Peyer's patch (tissue), 4 donors: ENCODE measurements at regions not wholly inside any gene's neighbourhood (a gene's known extent, or its start where the extent isn't known, plus 50 kb on each side); places are given as distances from the start of the nearest gene placed in this dataset.

Source experiments
- DNase-seq, 3 donors: peaks; one replicate each; pipeline ENCODE4 v3.0.0-alpha.2; 2017 to 2019
- H3K27ac ChIP-seq, 4 donors: fragments of 200-600 bp; sonication (generic); one replicate each; pipeline ENCODE4 v1.5.1; 2016 to 2019
- H3K27me3 ChIP-seq, 2 donors: fragments of 200-600 bp; sonication (generic); one replicate each; pipeline ENCODE4 v1.5.1; 2019
- H3K36me3 ChIP-seq, 3 donors: fragments of 200-600 bp; sonication (generic); one replicate each; pipeline ENCODE4 v1.5.1; 2016 to 2019
- H3K4me1 ChIP-seq, 4 donors: fragments of 200-600 bp; sonication (generic); one replicate each; pipeline ENCODE4 v1.5.1; 2016 to 2019
- H3K4me3 ChIP-seq, 4 donors: fragments of 200-600 bp; sonication (generic); 1 replicate in 3 of 4; 2 replicates in 1 of 4; pipeline ENCODE4 v1.5.1; 2016 to 2019; ENCODE audit warnings: mild to moderate bottlenecking in 1 of 4
- H3K9me3 ChIP-seq, 4 donors: fragments of 200-600 bp; sonication (generic); one replicate each; pipeline ENCODE4 v1.5.1; 2016 to 2019; ENCODE audit warnings: mild to moderate bottlenecking in 1 of 4
- POLR2A ChIP-seq, 2 donors: fragments of 450-650 bp; IDR thresholded peaks; one replicate each; pipeline ENCODE4 v1.5.1; 2017; ENCODE audit warnings: antibody characterized with exemption in 2 of 2, mild to moderate bottlenecking in 2 of 2, moderate library complexity in 2 of 2
- TF ChIP-seq, protein P1 (sequence below), 6 experiments: fragments of 450-650 bp in 4 of 6; fragments of 200-600 bp in 2 of 6; sonication (generic) in 1 of 6; IDR thresholded peaks; one replicate each; pipeline ENCODE4 v1.5.1; 2017 to 2019; ENCODE audit warnings: antibody characterized with exemption in 6 of 6, mild to moderate bottlenecking in 3 of 6, moderate library complexity in 1 of 6

DNA sequence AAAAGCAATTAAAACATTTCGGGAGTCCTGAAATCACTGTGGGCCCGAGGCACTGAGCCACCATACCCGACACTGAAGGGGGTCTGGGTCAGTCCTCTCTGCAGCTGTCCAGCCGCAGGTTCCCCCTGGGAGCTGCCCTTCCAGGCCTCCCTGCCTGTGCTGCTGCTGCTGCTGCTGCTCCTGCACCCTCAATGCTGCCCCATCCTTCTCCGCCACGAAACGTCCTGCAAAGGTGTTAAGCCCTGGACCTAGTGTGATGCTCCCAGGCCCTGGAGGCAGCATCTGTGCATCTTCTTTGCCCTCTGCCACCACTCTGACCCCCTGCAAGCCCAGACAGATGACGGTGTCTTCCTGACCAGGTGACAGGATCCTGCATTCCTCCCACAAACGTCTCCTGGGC lies 513.3 kb downstream of the NPHP4 start:
- H3K36me3 ChIP-seq: no peaks in the 10 kb centered on the region

DNA sequence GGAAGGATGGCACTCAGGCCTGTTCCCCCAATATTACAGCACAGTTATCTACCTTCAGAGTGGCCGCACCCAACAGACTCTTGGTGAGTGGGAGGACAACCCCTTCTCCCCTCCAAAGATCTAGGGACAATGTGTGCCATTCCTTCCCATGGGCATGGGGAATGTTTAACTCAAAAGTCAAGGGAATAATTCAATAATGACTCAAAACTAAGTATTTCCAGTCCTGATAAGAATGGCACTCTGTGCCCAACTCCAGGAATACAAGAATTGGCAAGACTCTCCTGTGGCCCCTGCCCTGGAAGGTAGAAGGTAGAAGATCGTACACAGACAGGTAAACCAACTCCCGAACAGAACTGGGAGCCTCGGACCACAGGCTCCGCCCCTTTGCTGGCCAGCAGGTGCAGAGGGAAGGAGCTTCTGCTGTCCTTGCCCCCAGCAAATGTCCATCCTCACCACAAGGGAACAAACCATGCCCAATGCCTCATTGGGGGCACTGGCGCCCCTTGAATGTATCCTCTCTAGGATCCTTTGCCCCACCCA lies 514.0 kb downstream of the NPHP4 start:
- no peak for DNase-seq
- TF ChIP-seq, protein P1, sequence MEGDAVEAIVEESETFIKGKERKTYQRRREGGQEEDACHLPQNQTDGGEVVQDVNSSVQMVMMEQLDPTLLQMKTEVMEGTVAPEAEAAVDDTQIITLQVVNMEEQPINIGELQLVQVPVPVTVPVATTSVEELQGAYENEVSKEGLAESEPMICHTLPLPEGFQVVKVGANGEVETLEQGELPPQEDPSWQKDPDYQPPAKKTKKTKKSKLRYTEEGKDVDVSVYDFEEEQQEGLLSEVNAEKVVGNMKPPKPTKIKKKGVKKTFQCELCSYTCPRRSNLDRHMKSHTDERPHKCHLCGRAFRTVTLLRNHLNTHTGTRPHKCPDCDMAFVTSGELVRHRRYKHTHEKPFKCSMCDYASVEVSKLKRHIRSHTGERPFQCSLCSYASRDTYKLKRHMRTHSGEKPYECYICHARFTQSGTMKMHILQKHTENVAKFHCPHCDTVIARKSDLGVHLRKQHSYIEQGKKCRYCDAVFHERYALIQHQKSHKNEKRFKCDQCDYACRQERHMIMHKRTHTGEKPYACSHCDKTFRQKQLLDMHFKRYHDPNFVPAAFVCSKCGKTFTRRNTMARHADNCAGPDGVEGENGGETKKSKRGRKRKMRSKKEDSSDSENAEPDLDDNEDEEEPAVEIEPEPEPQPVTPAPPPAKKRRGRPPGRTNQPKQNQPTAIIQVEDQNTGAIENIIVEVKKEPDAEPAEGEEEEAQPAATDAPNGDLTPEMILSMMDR (IDR thresholded peaks at IDR 0.05): no peak
- no peak for TF ChIP-seq POLR2A (IDR thresholded peaks at IDR 0.05)
- H3K9me3 ChIP-seq: no peaks in the 10 kb centered on the region

More for the DNA sequence above, 513.3 kb downstream of the NPHP4 start:
- no peak for DNase-seq
- H3K9me3 ChIP-seq: no peaks in the 10 kb centered on the region
- no peak overlapping the region for H3K27ac ChIP-seq
- no peaks in the 10 kb centered on the region for H3K4me1 ChIP-seq
- H3K4me3 ChIP-seq: no peak overlapping the region
- no peaks in the 10 kb centered on the region for H3K27me3 ChIP-seq
- TF ChIP-seq POLR2A (IDR thresholded peaks at IDR 0.05): no peak
- TF ChIP-seq, protein P1 (IDR thresholded peaks at IDR 0.05): no peak

DNA sequence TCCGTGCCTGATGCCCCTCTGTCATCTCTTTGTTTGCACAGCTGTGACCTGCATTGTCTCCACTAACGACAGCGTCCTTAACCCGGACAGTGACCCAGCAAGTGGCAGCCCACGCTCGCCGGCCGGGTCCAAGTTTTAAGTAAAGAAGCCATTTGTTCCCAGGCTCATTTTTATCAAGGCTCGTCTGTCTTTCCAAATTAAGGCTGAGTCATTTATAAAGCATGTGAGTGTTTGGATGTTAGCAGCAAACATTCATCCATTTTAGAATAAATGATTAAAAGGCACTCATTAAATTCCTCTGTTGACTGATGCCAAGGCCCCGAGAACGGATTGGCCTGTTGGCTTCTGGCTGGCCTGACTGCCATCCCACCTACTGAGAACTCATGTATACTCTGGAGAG lies 514.5 kb downstream of the NPHP4 start:
- no peaks in the 10 kb centered on the region for H3K36me3 ChIP-seq
- TF ChIP-seq, protein P1 (IDR thresholded peaks at IDR 0.05): no peak
- TF ChIP-seq POLR2A (IDR thresholded peaks at IDR 0.05): no peak
- H3K27me3 ChIP-seq: no peaks in the 10 kb centered on the region
- no peak overlapping the region for H3K4me3 ChIP-seq
- DNase-seq: no peak
- no peak overlapping the region for H3K27ac ChIP-seq
- no peaks in the 10 kb centered on the region for H3K9me3 ChIP-seq
- H3K4me1 ChIP-seq: no peaks in the 10 kb centered on the region

More for the DNA sequence above, 514.0 kb downstream of the NPHP4 start:
- no peaks in the 10 kb centered on the region for H3K36me3 ChIP-seq
- no peaks in the 10 kb centered on the region for H3K4me1 ChIP-seq
- H3K27me3 ChIP-seq: no peaks in the 10 kb centered on the region
- no peak overlapping the region for H3K4me3 ChIP-seq
- H3K27ac ChIP-seq: no peak overlapping the region

DNA sequence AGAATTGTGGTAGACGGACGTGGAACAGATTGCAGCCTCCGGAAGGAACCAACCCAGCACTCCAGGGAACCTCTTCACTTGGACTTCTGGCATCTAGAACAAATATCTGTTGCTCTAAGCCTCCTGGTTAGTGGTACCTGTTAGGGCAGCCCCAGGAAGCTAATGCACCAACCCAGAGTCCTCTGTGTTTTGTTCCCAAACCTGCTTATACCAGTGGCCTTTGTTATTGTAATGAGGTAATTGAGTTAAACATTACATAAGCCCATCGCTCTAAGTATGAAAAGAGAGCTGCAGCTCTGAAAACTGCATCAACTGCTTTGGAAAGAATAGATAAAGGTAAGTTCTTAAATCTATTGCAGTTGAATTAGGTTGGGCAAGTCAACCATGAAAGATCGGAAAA lies 516.7 kb downstream of the NPHP4 start:
- no peaks in the 10 kb centered on the region for H3K9me3 ChIP-seq
- H3K27ac ChIP-seq: no peak overlapping the region
- no peak for DNase-seq
- H3K36me3 ChIP-seq: no peaks in the 10 kb centered on the region
- H3K4me1 ChIP-seq: no peaks in the 10 kb centered on the region
- H3K4me3 ChIP-seq: no peak overlapping the region
- no peaks in the 10 kb centered on the region for H3K27me3 ChIP-seq
- TF ChIP-seq POLR2A (IDR thresholded peaks at IDR 0.05): no peak
- TF ChIP-seq, protein P1 (IDR thresholded peaks at IDR 0.05): no peak

DNA sequence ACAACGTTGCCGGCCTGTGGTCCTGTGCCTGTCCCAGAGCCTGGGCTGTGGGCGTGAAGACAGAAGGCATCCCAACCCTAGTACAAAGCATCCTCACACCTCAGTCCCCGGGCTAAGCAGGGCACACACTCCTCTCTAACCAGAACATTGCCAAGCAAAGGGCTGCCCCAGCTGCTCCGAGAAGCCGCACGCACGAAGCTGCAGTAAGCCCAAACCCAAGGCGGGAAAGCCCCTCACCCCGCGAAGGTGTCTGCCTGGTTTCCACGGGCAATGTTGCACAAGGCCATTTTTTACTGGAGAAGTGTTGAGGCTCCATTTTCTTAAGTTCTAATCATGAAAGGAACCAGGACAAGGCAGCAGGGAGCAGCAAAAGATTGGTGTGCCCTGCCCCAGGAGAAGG lies 519.0 kb downstream of the NPHP4 start:
- Histone ChIP-seq H3K27ac (no peak overlapping the region), H3K27me3 (no peaks in the 10 kb centered on the region), H3K9me3 (no peaks in the 10 kb centered on the region), H3K4me3 (no peak overlapping the region), H3K36me3 (no peaks in the 10 kb centered on the region), H3K4me1 (no peaks in the 10 kb centered on the region)
- DNase-seq: no peak
- TF ChIP-seq, protein P1 (IDR thresholded peaks at IDR 0.05): no peak
- TF ChIP-seq POLR2A (IDR thresholded peaks at IDR 0.05): no peak

DNA sequence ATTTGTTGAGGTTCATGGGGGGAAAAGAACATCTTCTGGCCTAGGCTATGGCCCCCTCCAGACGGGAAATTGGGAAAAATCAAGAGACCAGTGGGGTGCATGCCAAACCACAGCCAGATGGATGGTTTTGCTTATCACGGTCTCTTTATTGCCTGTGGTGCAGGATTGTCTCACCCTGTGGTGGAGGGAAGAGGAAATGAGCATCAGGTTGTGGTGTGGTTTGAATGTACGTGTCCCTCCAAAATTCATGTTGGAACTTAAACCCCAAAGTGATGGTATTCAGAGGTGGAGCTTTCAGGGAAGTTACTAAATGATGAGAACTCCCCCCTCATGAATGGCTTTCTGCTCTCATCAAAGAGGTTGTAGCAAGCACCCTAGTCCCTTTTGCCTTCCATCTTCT lies 525.7 kb downstream of the NPHP4 start:
- Histone ChIP-seq H3K27ac (no peak overlapping the region), H3K27me3 (no peaks in the 10 kb centered on the region), H3K9me3 (no peaks in the 10 kb centered on the region), H3K36me3 (no peaks in the 10 kb centered on the region), H3K4me1 (no peaks in the 10 kb centered on the region), H3K4me3 (no peak overlapping the region)
- DNase-seq: no peak
- TF ChIP-seq, protein P1 (IDR thresholded peaks at IDR 0.05): no peak
- no peak for TF ChIP-seq POLR2A (IDR thresholded peaks at IDR 0.05)
